ENCODE measurements at regions not wholly inside any gene's neighbourhood (a gene's known extent, or its start where the extent isn't known, plus 50 kb on each side); places are given as distances from the start of the nearest gene placed in this dataset.

DNA sequence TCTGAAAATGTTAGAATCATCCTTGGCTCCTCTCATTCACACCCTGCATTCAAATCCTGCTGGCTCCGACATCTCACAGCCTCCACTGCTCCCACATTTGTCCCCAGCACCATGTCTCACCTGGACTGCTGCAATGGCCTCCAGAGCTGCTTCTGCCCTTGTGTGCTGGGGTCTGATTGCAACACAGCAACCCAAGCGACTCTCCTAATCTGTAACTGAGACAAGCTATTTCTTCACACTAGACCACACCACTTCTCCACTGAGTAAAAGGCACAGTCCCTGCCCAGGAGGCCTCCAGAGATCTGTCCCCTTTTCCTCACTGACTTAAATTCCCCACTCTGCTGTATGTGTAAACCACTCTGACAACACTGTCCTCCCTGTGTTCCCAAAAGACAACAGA is 151.1 kb upstream of the TAS2R1 start:
- TF ChIP-seq CTCF (IDR thresholded peaks at IDR 0.05) (no peak), POLR2AphosphoS5 (IDR thresholded peaks at IDR 0.05) (no peak), POLR2A (IDR thresholded peaks at IDR 0.05) (no peak)
